ENCODE measurements at regions not wholly inside any gene's neighbourhood (a gene's known extent, or its start where the extent isn't known, plus 50 kb on each side); places are given as distances from the start of the nearest gene placed in this dataset.

DNA sequence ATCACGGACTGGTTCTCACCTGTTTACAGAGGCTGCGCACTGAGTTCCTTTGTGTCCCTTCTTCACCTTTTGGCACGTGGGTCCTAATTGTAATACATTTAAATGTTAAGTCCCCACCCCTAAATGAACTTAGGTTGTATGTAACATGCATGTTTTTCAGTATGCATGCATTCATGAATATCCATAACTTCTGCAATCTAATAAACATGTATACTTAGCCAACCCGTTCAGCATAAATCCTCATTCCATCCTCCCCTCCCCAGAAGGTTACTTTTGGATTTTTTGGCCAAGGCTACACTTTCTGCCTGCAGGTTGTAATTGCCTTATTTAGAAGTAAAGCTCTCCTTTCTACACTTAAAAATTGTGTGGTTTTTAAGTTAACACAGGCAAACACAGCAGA lies 314.7 kb downstream of the SUCLG1 start:
- Histone ChIP-seq H3K4me2 (no peak overlapping the region), H3K36me3 (replicated peaks; ENCODE audit: insufficient read depth, low read depth) (no peaks in the 10 kb centered on the region), H3K27me3 (no peaks in the 10 kb centered on the region), H3K79me2 (no peaks in the 10 kb centered on the region), H3K9me2 (replicated peaks; ENCODE audit: insufficient read depth) (no peaks in the 10 kb centered on the region), H3K9me3 (ENCODE audit: low read depth) (no peaks in the 10 kb centered on the region), H3K4me1 (ENCODE audit: insufficient read depth) (no peaks in the 10 kb centered on the region), H3K27ac (no peak overlapping the region), H2AFZ (no peak overlapping the region), H4K20me1 (ENCODE audit: insufficient read depth, poor library complexity, severe bottlenecking) (no peaks in the 10 kb centered on the region), H3K4me3 (no peak overlapping the region)
- TF ChIP-seq EZH2 (IDR thresholded peaks at IDR 0.05; ENCODE audit: borderline replicate concordance) = no peak
- DNase-seq (ENCODE audit: low spot score) = no peak
- 89% methylated on average over 4 of the region's 4 CpGs for WGBS (ENCODE audit: low lambda C conversion rate, missing lambda C conversion rate)

DNA sequence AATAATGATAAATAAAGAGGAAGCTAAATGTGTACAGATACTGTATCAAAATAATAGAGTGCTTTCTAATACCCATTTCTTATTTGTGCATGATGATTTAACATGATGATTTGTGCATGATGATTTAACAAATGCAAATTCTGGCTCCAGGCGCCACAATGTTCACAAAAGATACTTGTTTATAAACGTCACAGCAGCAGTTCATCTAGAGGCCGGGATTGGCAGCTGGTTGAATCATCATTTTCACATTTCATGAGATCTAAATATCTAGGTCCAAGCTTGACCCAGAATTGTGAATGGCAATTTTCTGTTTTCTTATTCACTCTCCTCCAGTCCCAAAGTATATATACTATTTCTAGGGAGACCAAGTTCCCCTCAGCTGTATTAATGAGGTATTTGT lies 322.0 kb downstream of the SUCLG1 start:
- H3K4me1 ChIP-seq (ENCODE audit: insufficient read depth) = no peaks in the 10 kb centered on the region
- no peak overlapping the region for H2AFZ ChIP-seq
- H3K4me2 ChIP-seq = no peak overlapping the region
- H3K4me3 ChIP-seq = no peak overlapping the region
- H3K36me3 ChIP-seq (replicated peaks; ENCODE audit: insufficient read depth, low read depth) = no peaks in the 10 kb centered on the region
- no peaks in the 10 kb centered on the region for H4K20me1 ChIP-seq (ENCODE audit: insufficient read depth, poor library complexity, severe bottlenecking)
- no peaks in the 10 kb centered on the region for H3K27me3 ChIP-seq
- DNase-seq (ENCODE audit: low spot score) = no peak
- no peaks in the 10 kb centered on the region for H3K79me2 ChIP-seq
- no peaks in the 10 kb centered on the region for H3K9me3 ChIP-seq (ENCODE audit: low read depth)
- TF ChIP-seq EZH2phosphoT487 (IDR thresholded peaks at IDR 0.05; ENCODE audit: low read depth, severe bottlenecking, unreplicated experiment) (no peak), EZH2 (IDR thresholded peaks at IDR 0.05; ENCODE audit: borderline replicate concordance) (no peak)
- TF ChIP-seq, protein P1, sequence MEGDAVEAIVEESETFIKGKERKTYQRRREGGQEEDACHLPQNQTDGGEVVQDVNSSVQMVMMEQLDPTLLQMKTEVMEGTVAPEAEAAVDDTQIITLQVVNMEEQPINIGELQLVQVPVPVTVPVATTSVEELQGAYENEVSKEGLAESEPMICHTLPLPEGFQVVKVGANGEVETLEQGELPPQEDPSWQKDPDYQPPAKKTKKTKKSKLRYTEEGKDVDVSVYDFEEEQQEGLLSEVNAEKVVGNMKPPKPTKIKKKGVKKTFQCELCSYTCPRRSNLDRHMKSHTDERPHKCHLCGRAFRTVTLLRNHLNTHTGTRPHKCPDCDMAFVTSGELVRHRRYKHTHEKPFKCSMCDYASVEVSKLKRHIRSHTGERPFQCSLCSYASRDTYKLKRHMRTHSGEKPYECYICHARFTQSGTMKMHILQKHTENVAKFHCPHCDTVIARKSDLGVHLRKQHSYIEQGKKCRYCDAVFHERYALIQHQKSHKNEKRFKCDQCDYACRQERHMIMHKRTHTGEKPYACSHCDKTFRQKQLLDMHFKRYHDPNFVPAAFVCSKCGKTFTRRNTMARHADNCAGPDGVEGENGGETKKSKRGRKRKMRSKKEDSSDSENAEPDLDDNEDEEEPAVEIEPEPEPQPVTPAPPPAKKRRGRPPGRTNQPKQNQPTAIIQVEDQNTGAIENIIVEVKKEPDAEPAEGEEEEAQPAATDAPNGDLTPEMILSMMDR (IDR thresholded peaks at IDR 0.05; ENCODE audit: poor library complexity) = no peak
- H3K9me2 ChIP-seq (replicated peaks; ENCODE audit: insufficient read depth) = no peaks in the 10 kb centered on the region
- no peak overlapping the region for H3K27ac ChIP-seq
- WGBS (ENCODE audit: low lambda C conversion rate, missing lambda C conversion rate) = 97% methylated on average over 3 of the region's 3 CpGs

DNA sequence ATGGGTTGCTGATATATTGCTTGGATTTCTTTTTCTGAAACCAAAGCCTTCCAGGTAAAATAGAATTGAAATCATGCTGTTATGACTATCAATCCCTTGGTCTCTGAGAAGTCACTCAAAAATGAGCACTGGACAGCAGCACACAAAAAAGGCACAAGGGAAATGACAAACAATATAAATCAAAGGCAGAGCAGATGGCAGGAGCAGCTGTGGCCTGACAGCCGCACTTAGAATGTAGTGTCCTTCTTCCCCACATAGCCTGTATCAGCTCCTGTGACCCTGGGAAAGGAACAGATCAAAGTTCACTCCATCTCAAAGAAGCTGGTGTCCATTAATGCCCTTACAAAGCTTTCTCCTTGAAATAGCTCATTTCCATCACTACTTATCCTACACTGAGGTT lies 326.7 kb downstream of the SUCLG1 start:
- Histone ChIP-seq H3K9me3 (ENCODE audit: low read depth) (no peaks in the 10 kb centered on the region), H3K9me2 (replicated peaks; ENCODE audit: insufficient read depth) (no peaks in the 10 kb centered on the region), H4K20me1 (ENCODE audit: insufficient read depth, poor library complexity, severe bottlenecking) (no peaks in the 10 kb centered on the region), H2AFZ (no peak overlapping the region), H3K79me2 (no peaks in the 10 kb centered on the region), H3K4me3 (no peak overlapping the region), H3K4me2 (no peak overlapping the region), H3K27ac (no peak overlapping the region), H3K4me1 (ENCODE audit: insufficient read depth) (no peaks in the 10 kb centered on the region), H3K36me3 (replicated peaks; ENCODE audit: insufficient read depth, low read depth) (no peaks in the 10 kb centered on the region), H3K27me3 (no peaks in the 10 kb centered on the region)
- TF ChIP-seq, protein P1 (IDR thresholded peaks at IDR 0.05; ENCODE audit: poor library complexity) = no peak
- TF ChIP-seq EZH2phosphoT487 (IDR thresholded peaks at IDR 0.05; ENCODE audit: low read depth, severe bottlenecking, unreplicated experiment) (no peak), EZH2 (IDR thresholded peaks at IDR 0.05; ENCODE audit: borderline replicate concordance) (no peak)
- no peak for DNase-seq (ENCODE audit: low spot score)
- WGBS (ENCODE audit: low lambda C conversion rate, missing lambda C conversion rate) = 61% methylated on average over 1 of the region's 1 CpG

DNA sequence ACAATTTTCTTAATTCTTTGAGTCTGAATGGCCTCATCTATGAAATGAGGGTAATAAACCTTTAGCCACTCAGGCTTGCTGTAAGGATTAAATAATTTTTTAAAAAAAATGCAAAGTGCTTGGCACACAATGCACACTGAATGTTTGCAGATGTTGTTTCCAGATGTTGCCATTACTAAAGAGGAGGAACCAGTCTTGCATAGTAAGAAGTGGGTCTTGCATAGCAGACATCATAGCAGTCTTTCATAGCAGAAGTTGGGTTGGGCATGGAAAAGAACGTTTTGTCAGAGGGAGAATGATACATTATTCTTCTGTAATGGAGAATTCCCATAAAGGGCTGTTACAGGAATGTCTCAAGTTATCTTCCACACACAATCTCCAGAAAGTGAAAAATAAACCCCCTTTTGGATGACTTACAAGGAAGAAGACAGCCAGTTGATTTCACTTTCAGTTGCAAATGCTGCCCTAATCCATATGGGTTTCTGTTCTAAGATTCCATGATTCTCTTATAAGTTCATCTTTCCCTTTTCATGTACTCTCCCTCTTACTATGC lies 327.7 kb downstream of the SUCLG1 start:
- Histone ChIP-seq H2AFZ (no peak overlapping the region), H3K4me1 (ENCODE audit: insufficient read depth) (no peaks in the 10 kb centered on the region), H3K79me2 (no peaks in the 10 kb centered on the region), H3K27me3 (no peaks in the 10 kb centered on the region), H3K27ac (no peak overlapping the region), H3K9me3 (ENCODE audit: low read depth) (no peaks in the 10 kb centered on the region), H3K4me3 (no peak overlapping the region), H4K20me1 (ENCODE audit: insufficient read depth, poor library complexity, severe bottlenecking) (no peaks in the 10 kb centered on the region), H3K4me2 (no peak overlapping the region), H3K9me2 (replicated peaks; ENCODE audit: insufficient read depth) (no peaks in the 10 kb centered on the region), H3K36me3 (replicated peaks; ENCODE audit: insufficient read depth, low read depth) (no peaks in the 10 kb centered on the region)
- no peak for DNase-seq (ENCODE audit: low spot score)
- WGBS (ENCODE audit: low lambda C conversion rate, missing lambda C conversion rate) = 50% methylated on average over 1 of the region's 1 CpG
- TF ChIP-seq EZH2phosphoT487 (IDR thresholded peaks at IDR 0.05; ENCODE audit: low read depth, severe bottlenecking, unreplicated experiment) (no peak), EZH2 (IDR thresholded peaks at IDR 0.05; ENCODE audit: borderline replicate concordance) (no peak)
- TF ChIP-seq, protein P1 (IDR thresholded peaks at IDR 0.05; ENCODE audit: poor library complexity) = no peak
